ENCODE measurements at regions not wholly inside any gene's neighbourhood (a gene's known extent, or its start where the extent isn't known, plus 50 kb on each side); places are given as distances from the start of the nearest gene placed in this dataset.
"Not testable (repeated sequence)": the region's sequence is repeated elsewhere in the genome, so short reads cannot be mapped to it uniquely, and the experiment has no call there.

DNA sequence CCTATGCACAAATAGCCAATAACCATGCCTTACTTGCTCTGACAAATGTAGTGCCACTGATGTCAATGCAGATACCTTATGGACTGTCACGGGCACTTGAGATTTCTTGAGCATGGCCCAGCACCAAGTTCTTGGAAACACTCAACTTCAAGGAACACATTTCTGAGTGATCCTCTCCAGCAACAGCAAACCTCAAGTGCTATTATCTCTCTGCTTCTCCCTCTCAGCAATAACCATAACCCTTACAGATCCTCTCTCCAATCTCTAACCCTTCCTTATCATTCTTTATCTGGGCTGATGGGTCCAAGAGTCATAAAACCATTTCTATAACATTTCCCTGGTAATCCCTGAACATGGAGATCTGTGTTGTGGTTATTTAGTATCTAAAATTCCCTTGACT lies 266.9 kb upstream of the STXBP5 start:
- Histone ChIP-seq H3K36me3 (no peaks in the 10 kb centered on the region), H3K27me3 (replicated peaks in 1 of 7) (no peaks in the 10 kb centered on the region), H3K9me3 (peaks cover 0 to under 1% (median 0%) of the 10 kb centered on the region in 8 donors), H3K4me1 (no peaks in the 10 kb centered on the region), H3K4me3 (no peak overlapping the region), H3K27ac (no peak overlapping the region)
- TF ChIP-seq, protein P1, sequence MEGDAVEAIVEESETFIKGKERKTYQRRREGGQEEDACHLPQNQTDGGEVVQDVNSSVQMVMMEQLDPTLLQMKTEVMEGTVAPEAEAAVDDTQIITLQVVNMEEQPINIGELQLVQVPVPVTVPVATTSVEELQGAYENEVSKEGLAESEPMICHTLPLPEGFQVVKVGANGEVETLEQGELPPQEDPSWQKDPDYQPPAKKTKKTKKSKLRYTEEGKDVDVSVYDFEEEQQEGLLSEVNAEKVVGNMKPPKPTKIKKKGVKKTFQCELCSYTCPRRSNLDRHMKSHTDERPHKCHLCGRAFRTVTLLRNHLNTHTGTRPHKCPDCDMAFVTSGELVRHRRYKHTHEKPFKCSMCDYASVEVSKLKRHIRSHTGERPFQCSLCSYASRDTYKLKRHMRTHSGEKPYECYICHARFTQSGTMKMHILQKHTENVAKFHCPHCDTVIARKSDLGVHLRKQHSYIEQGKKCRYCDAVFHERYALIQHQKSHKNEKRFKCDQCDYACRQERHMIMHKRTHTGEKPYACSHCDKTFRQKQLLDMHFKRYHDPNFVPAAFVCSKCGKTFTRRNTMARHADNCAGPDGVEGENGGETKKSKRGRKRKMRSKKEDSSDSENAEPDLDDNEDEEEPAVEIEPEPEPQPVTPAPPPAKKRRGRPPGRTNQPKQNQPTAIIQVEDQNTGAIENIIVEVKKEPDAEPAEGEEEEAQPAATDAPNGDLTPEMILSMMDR (IDR thresholded peaks at IDR 0.05 in 8 of 11, conservative IDR thresholded peaks at IDR 0.05 in 3 of 11): no peak
- TF ChIP-seq POLR2AphosphoS5 (IDR thresholded peaks at IDR 0.05): no peak
- no peak for TF ChIP-seq POLR2A (IDR thresholded peaks at IDR 0.05)
- WGBS, 5 donors: 83 to 100% (median 87%) methylated on average over 1 of the region's 1 CpG
- intact Hi-C loops (cut with DNase I; ENCODE audit: low total_unique reads): no loop called here
- no peak for DNase-seq

DNA sequence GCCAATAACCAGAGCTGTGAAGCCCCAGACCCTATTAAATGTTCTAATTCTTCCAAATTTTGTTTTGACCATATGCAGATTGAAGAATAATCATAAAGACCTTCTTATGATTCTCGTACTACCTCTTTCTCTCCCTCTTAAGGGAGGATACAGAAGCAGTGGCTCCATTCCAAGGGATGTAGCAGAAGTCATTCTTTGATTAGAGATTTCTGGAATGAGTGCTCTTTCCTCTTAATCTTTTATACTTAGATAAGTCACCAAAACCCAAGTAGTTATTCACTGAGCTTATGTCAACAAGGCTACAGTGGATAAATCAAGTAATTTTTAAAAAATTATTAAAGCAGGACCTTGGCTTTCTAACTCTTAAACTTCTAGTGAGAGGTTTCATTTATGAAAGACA lies 266.0 kb upstream of the STXBP5 start:
- no peaks in the 10 kb centered on the region for H3K36me3 ChIP-seq
- no peak overlapping the region for H3K4me3 ChIP-seq
- intact Hi-C loops (cut with DNase I; ENCODE audit: low total_unique reads): no loop called here
- 25 to 78% (median 52%) methylated on average over 1 of the region's 1 CpG for WGBS, 5 donors
- DNase-seq: no peak
- no peaks in the 10 kb centered on the region for H3K27me3 ChIP-seq (replicated peaks in 1 of 7)
- peaks cover 0 to 10% (median 6%) of the 10 kb centered on the region in 8 donors for H3K9me3 ChIP-seq
- no peaks in the 10 kb centered on the region for H3K4me1 ChIP-seq
- peak overlapping the region in 1 of 8 donors; percentile 20 for H3K27ac ChIP-seq
- TF ChIP-seq POLR2A (IDR thresholded peaks at IDR 0.05): no peak
- no peak for TF ChIP-seq POLR2AphosphoS5 (IDR thresholded peaks at IDR 0.05)
- TF ChIP-seq, protein P1 (IDR thresholded peaks at IDR 0.05 in 8 of 11, conservative IDR thresholded peaks at IDR 0.05 in 3 of 11): no peak

DNA sequence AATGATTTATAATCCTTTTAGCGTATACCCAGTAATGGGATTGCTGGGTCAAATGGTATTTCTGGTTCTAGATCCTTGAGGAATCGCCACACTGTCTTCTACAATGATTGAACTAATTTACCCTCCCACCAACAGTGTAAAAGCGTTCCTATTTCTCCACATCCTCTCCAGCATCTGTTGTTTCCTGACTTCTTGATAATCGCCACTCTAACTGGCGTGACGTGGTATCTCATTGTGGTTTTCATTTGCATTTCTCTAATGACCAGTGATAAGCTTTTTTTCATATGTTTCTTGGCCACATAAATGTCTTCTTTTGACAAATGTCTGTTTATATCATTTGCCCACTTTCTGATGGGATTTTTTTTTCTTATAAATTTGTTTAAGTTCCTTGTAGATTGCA lies 264.8 kb upstream of the STXBP5 start:
- 48 to 67% (median 55%) methylated on average over 6 of the region's 6 CpGs for WGBS, 5 donors
- H3K27ac ChIP-seq; H3K4me1 ChIP-seq; intact Hi-C loops (cut with DNase I; ENCODE audit: low total_unique reads); DNase-seq; H3K4me3 ChIP-seq; H3K36me3 ChIP-seq; H3K27me3 ChIP-seq (replicated peaks in 1 of 7): not testable (repeated sequence)
- peaks cover 0 to 17% (median 7%) of the 10 kb centered on the region in 8 donors for H3K9me3 ChIP-seq

DNA sequence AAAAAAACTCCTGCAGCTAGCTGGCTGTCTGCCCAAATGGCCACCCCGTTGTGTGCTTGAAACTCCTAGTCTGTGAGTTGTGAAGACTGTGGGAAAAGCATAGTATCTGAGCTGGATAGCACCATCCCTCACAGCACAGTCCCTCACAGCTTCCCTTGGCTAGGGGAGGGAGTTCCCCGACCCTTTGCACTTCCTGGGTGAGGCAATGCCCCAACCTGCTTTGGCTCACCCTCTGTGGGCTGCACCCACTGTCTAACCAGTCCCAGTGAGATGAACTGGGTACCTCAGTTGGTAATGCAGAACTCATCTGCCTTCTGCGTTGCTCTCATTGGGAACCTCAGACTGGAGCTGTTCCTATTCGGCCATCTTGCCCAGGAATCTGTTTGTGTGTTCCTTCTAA lies 260.6 kb upstream of the STXBP5 start:
- intact Hi-C loops (cut with DNase I; ENCODE audit: low total_unique reads): no loop called here
- no peaks in the 10 kb centered on the region for H3K27me3 ChIP-seq (replicated peaks in 1 of 7)
- H3K36me3 ChIP-seq: no peaks in the 10 kb centered on the region
- no peaks in the 10 kb centered on the region for H3K4me1 ChIP-seq
- 76 to 89% (median 77%) methylated on average over 4 of the region's 4 CpGs for WGBS, 5 donors
- no peak overlapping the region for H3K4me3 ChIP-seq
- TF ChIP-seq POLR2A (IDR thresholded peaks at IDR 0.05) (no peak), POLR2AphosphoS5 (IDR thresholded peaks at IDR 0.05) (no peak)
- TF ChIP-seq, protein P1 (IDR thresholded peaks at IDR 0.05 in 8 of 11, conservative IDR thresholded peaks at IDR 0.05 in 3 of 11): no peak
- no peak overlapping the region for H3K27ac ChIP-seq
- peaks cover 0 to 17% (median 7%) of the 10 kb centered on the region in 8 donors for H3K9me3 ChIP-seq
- DNase-seq: no peak

DNA sequence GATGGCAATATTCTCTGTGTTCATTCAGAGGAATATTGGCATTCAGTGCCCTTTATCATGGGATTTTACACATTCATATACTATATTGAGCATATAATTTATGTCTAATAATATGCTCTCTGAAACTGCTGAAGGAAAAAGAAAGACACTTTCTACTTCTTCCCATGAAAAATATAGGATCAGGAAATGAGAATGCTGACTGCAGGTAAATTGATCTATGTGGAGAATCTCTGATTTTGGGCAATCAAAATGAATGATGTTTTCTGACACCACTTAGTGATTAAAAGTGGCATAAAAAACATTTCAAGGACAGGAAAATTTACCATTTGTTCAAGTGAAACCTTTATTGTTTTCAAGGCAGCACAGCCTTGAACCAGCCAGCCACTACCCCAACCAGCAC lies 260.1 kb upstream of the STXBP5 start:
- Histone ChIP-seq H3K9me3 (peaks cover 0 to 17% (median 7%) of the 10 kb centered on the region in 8 donors), H3K4me3 (no peak overlapping the region), H3K27me3 (replicated peaks in 1 of 7) (no peaks in the 10 kb centered on the region), H3K36me3 (no peaks in the 10 kb centered on the region), H3K4me1 (no peaks in the 10 kb centered on the region), H3K27ac (no peak overlapping the region)
- DNase-seq: no peak
- no peak for TF ChIP-seq POLR2AphosphoS5 (IDR thresholded peaks at IDR 0.05)
- TF ChIP-seq, protein P1 (IDR thresholded peaks at IDR 0.05 in 8 of 11, conservative IDR thresholded peaks at IDR 0.05 in 3 of 11): no peak
- TF ChIP-seq POLR2A (IDR thresholded peaks at IDR 0.05): no peak
- intact Hi-C loops (cut with DNase I; ENCODE audit: low total_unique reads): no loop called here

Measured in spleen (tissue), 11 donors.